ENCODE measurements at regions not wholly inside any gene's neighbourhood (a gene's known extent, or its start where the extent isn't known, plus 50 kb on each side); places are given as distances from the start of the nearest gene placed in this dataset.

- intact Hi-C loops (cut with DNase I), result no loop called here
- ATAC-seq (no peak), DNase-seq (no peak)
- no peaks in the 10 kb centered on the region for H3K27me3 ChIP-seq
- H3K27ac ChIP-seq, result no peak overlapping the region
- no peak overlapping the region for H3K4me3 ChIP-seq
- peaks cover 0 to 3% (median 0%) of the 10 kb centered on the region in 12 donors for H3K9me3 ChIP-seq
- 80 to 87% (median 83%) methylated on average over 2 of the region's 2 CpGs for WGBS, 4 donors
- H3K4me1 ChIP-seq, result no peaks in the 10 kb centered on the region
- TF ChIP-seq POLR2A (IDR thresholded peaks at IDR 0.05), result no peak
- TF ChIP-seq, protein P1, sequence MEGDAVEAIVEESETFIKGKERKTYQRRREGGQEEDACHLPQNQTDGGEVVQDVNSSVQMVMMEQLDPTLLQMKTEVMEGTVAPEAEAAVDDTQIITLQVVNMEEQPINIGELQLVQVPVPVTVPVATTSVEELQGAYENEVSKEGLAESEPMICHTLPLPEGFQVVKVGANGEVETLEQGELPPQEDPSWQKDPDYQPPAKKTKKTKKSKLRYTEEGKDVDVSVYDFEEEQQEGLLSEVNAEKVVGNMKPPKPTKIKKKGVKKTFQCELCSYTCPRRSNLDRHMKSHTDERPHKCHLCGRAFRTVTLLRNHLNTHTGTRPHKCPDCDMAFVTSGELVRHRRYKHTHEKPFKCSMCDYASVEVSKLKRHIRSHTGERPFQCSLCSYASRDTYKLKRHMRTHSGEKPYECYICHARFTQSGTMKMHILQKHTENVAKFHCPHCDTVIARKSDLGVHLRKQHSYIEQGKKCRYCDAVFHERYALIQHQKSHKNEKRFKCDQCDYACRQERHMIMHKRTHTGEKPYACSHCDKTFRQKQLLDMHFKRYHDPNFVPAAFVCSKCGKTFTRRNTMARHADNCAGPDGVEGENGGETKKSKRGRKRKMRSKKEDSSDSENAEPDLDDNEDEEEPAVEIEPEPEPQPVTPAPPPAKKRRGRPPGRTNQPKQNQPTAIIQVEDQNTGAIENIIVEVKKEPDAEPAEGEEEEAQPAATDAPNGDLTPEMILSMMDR (IDR thresholded peaks at IDR 0.05), result no peak
- no peaks in the 10 kb centered on the region for H3K36me3 ChIP-seq
Observed at GRCh38 chr5:161077496-161077895, 225.5 kb upstream of the ATP10B start.

DNA sequence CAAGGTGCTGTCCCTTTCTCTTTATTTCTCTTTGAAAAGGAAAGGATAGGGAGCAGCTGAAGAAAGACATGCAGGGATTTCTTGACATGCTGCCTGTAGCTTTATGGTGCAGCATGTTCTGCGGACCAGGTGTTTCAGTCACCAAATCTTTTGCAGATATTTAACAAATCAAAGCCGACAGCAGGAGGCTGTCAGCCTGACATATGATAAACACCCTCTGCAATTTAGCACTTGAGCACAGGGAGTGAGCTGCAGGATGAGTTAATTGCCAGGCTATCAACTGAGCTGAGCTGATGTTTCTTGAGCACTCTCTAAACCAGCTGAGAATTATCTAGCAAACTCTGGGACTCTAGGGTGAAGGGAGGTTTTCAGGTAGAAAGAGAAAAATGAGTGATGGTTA, 212.8 kb upstream of the ATP10B start:
- 19 to 28% (median 22%) methylated on average over 2 of the region's 2 CpGs for WGBS, 4 donors
- H3K4me1 ChIP-seq, result no peaks in the 10 kb centered on the region
- TF ChIP-seq, protein P1 (IDR thresholded peaks at IDR 0.05), result no peak
- TF ChIP-seq POLR2A (IDR thresholded peaks at IDR 0.05), result no peak
- no peaks in the 10 kb centered on the region for H3K36me3 ChIP-seq
- no peaks in the 10 kb centered on the region for H3K9me3 ChIP-seq
- H3K27ac ChIP-seq, result no peak overlapping the region
- no peak overlapping the region for H3K4me3 ChIP-seq
- peaks cover 0 to 5% (median 0%) of the 10 kb centered on the region in 9 donors for H3K27me3 ChIP-seq
- intact Hi-C loops (cut with DNase I), result no loop called here
- ATAC-seq (no peak), DNase-seq (no peak)

- intact Hi-C loops (cut with DNase I), result no loop called here
- ATAC-seq, result no peak
Observed at GRCh38 chr5:161064297-161064696, 212.3 kb upstream of the ATP10B start.

GRCh38 chr5:161058781-161059180, 206.8 kb upstream of the ATP10B start:
- TF ChIP-seq, protein P1 (IDR thresholded peaks at IDR 0.05), result no peak
- TF ChIP-seq POLR2A (IDR thresholded peaks at IDR 0.05), result no peak
- Histone ChIP-seq H3K9me3 (no peaks in the 10 kb centered on the region), H3K4me1 (no peaks in the 10 kb centered on the region), H3K27ac (no peak overlapping the region), H3K27me3 (peaks cover 0 to 5% (median 0%) of the 10 kb centered on the region in 9 donors), H3K36me3 (no peaks in the 10 kb centered on the region), H3K4me3 (no peak overlapping the region)
- DNase-seq (no peak), ATAC-seq (no peak)
- intact Hi-C loops (cut with DNase I), result no loop called here

More at GRCh38 chr5:161064297-161064696, 212.3 kb upstream of the ATP10B start:
- 71 to 81% (median 77%) methylated on average over 2 of the region's 2 CpGs for WGBS, 4 donors
- H3K27me3 ChIP-seq, result peaks cover 0 to 5% (median 0%) of the 10 kb centered on the region in 9 donors
- TF ChIP-seq POLR2A (IDR thresholded peaks at IDR 0.05), result no peak
- TF ChIP-seq, protein P1 (IDR thresholded peaks at IDR 0.05), result no peak
- H3K4me3 ChIP-seq, result no peak overlapping the region
- H3K9me3 ChIP-seq, result no peaks in the 10 kb centered on the region
- no peaks in the 10 kb centered on the region for H3K4me1 ChIP-seq
- H3K27ac ChIP-seq, result no peak overlapping the region
- H3K36me3 ChIP-seq, result no peaks in the 10 kb centered on the region
- no peak for DNase-seq
